ENCODE measurements at regions not wholly inside any gene's neighbourhood (a gene's known extent, or its start where the extent isn't known, plus 50 kb on each side); places are given as distances from the start of the nearest gene placed in this dataset.
"Not testable (repeated sequence)": the region's sequence is repeated elsewhere in the genome, so short reads cannot be mapped to it uniquely, and the experiment has no call there.

DNA sequence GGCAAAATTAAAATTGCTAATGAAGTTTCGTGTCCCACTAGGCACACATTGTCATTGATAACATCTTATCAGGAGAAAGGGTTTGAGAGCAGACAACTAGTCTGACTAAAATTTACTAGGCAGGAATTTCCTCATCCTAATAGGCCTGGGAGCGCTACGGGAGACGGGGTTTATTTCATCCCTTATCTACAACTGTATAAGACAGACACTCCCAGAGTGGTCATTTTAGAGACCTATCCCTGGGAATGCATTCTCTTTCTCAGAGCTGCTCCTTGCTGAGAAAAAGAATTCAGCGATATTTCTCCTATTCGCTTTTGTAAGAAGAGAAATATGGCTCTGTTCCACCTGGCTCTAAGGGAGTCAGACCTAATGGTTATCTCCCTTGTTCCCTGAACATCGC, 191.8 kb downstream of the NDUFS4 start:
- CTCF ChIA-PET (ENCODE audit: partially characterized antibody); H2AK5ac ChIP-seq (ENCODE audit: low read depth, low read length); H3K23me2 ChIP-seq (ENCODE audit: low read depth, low read length); H4K8ac ChIP-seq (ENCODE audit: extremely low read depth, insufficient read depth, low read length); H2BK5ac ChIP-seq (ENCODE audit: low read depth, low read length); H4K91ac ChIP-seq (replicated peaks; ENCODE audit: insufficient read length, low read length); H3K4me2 ChIP-seq (ENCODE audit: insufficient read depth in 1 of 2, low read depth in 2 of 2, low read length in 2 of 2); H3K56ac ChIP-seq (replicated peaks; ENCODE audit: insufficient read length, low read depth, low read length); H4K20me1 ChIP-seq (replicated peaks in 1 of 2; ENCODE audit: control insufficient read depth in 1 of 2, insufficient read depth in 2 of 2, low read length in 2 of 2); H3K79me1 ChIP-seq (ENCODE audit: low read depth, low read length); H4K5ac ChIP-seq (ENCODE audit: insufficient read length, low read depth, low read length); H3K14ac ChIP-seq (ENCODE audit: insufficient read length); H2BK20ac ChIP-seq (ENCODE audit: low read length); H3K4ac ChIP-seq (replicated peaks; ENCODE audit: insufficient read length, low read depth, low read length); H3K23ac ChIP-seq (ENCODE audit: insufficient read length); DNase-seq (ENCODE audit: low read depth in 1 of 2, low spot score in 2 of 2); H3K4me3 ChIP-seq (ENCODE audit: extremely low read depth in 1 of 4, insufficient read depth in 2 of 4, low read depth in 3 of 4, low read length in 4 of 4); H2BK120ac ChIP-seq (replicated peaks; ENCODE audit: low read depth, low read length); H2AFZ ChIP-seq (ENCODE audit: low read length); H3K79me2 ChIP-seq (ENCODE audit: control insufficient read depth in 1 of 2, insufficient read depth in 2 of 2, low read length in 2 of 2); FAIRE-seq; H3K9ac ChIP-seq (replicated peaks in 1 of 4; ENCODE audit: extremely low read depth in 1 of 4, low read depth in 3 of 4, low read length in 3 of 4); H3K27me3 ChIP-seq (replicated peaks in 1 of 4; ENCODE audit: control insufficient read depth in 3 of 4, extremely low read depth in 1 of 4, insufficient read depth in 3 of 4, low read length in 3 of 4); POLR2A ChIA-PET (ENCODE audit: partially characterized antibody); H3K18ac ChIP-seq (ENCODE audit: extremely low read depth, low read length); H2BK12ac ChIP-seq (ENCODE audit: low read depth, low read length); H3K36me3 ChIP-seq (ENCODE audit: control insufficient read depth in 2 of 4, insufficient read depth in 4 of 4, low read length in 3 of 4); H3K27ac ChIP-seq (ENCODE audit: low read depth, low read length); H3K4me1 ChIP-seq (replicated peaks in 1 of 4; ENCODE audit: control insufficient read depth in 3 of 4, insufficient read depth in 4 of 4, low read length in 3 of 4); H2BK15ac ChIP-seq (ENCODE audit: low read length): not testable (repeated sequence)
- 93% methylated on average over 7 of the region's 7 CpGs; no CpG with 5 or more reads in 1 of the 2 experiments for WGBS, 2 experiments (ENCODE audit: extremely low coverage in 1 of 2, insufficient coverage in 1 of 2, insufficient read length in 1 of 2, insufficient replicate concordance in 2 of 2, low coverage in 1 of 2, low lambda C conversion rate in 2 of 2, missing lambda C conversion rate in 1 of 2)
- peak in 1 of 2 experiments; percentile 84; a peak in 1 of 3 replicates for TF ChIP-seq EP300 (IDR thresholded peaks at IDR 0.05; ENCODE audit: borderline replicate concordance in 1 of 2, low read depth in 2 of 2, low read length in 2 of 2)
- peaks cover 12 to 18% of the 10 kb centered on the region in 2 experiments; a peak in 3 of 4 replicates for H3K9me3 ChIP-seq (ENCODE audit: insufficient read depth in 2 of 2, low read depth in 1 of 2, low read length in 1 of 2)
